Panc1 (cell line): ENCODE measurements at regions not wholly inside any gene's neighbourhood (a gene's known extent, or its start where the extent isn't known, plus 50 kb on each side); places are given as distances from the start of the nearest gene placed in this dataset.

Experiments
- ATAC-seq: fragments of 200-7000 bp; cut with Tn5 transposase; 2 replicates; pipeline ENCODE4 v1.9.1; 2020; ENCODE audit warnings: mild to moderate bottlenecking, moderate library complexity
- BruUV-seq: library from RNA; stranded (reverse); fragments of 400-500 nt; replicated peaks from 2 replicates; lab custom pipeline; 2021; lab: Mats Ljungman, UMichigan
- CTCF ChIA-PET: fragments of 300-600 bp; sonication (Branson Sonifier 250); formaldehyde crosslinking; loops from one replicate; lab custom pipeline; 2022; ENCODE audit warnings: antibody characterized with exemption; lab: Charles Lee
- POLR2A ChIA-PET: fragments of 300-600 bp; sonication (Branson Sonifier 250); formaldehyde crosslinking; loops from one replicate; lab custom pipeline; 2022; ENCODE audit warnings: antibody characterized with exemption; lab: Charles Lee
- DNase-seq: peaks from one replicate; pipeline ENCODE4 v3.0.0-alpha.2; 2010; ENCODE audit warnings: low read depth, low spot score
- H3K27ac ChIP-seq: 2 replicates; pipeline ENCODE4 v1.5.1; 2011; ENCODE audit warnings: mild to moderate bottlenecking, low read length, inconsistent platforms
- H3K27me3 ChIP-seq: fragments of 200-500 bp; sonication (Bioruptor generic); 2 replicates; pipeline ENCODE4 v1.6.0; 2014; ENCODE audit warnings: low read length, inconsistent platforms; ENCODE audit not compliant: control insufficient read depth, insufficient read depth
- H3K36me3 ChIP-seq: fragments of 200-500 bp; sonication (Bioruptor generic); 2 replicates; pipeline ENCODE4 v1.5.1; 2014; ENCODE audit warnings: inconsistent platforms, mild to moderate bottlenecking, low read length, moderate library complexity; ENCODE audit not compliant: control insufficient read depth, insufficient read depth
- H3K4me1 ChIP-seq: 2 replicates; pipeline ENCODE4 v1.5.1; 2011; ENCODE audit warnings: inconsistent platforms, mild to moderate bottlenecking, low read length, moderate library complexity; ENCODE audit not compliant: control insufficient read depth, insufficient read depth
- H3K4me3 ChIP-seq, 2 experiments: 2 replicates each; pipeline ENCODE4 v1.5.1; 2011 to 2012; ENCODE audit warnings: low read depth in 2 of 2, low read length in 2 of 2, mild to moderate bottlenecking in 2 of 2, inconsistent platforms in 1 of 2, moderate library complexity in 1 of 2
- H3K9me3 ChIP-seq: fragments of 200-500 bp; sonication (Bioruptor generic); 2 replicates; pipeline ENCODE4 v1.5.1; 2014; ENCODE audit warnings: low read depth, mild to moderate bottlenecking, inconsistent platforms, low read length, moderate library complexity; ENCODE audit not compliant: control insufficient read depth, insufficient read depth
- POLR2AphosphoS5 ChIP-seq: IDR thresholded peaks from 2 replicates; pipeline ENCODE4 v1.6.1; 2012; ENCODE audit warnings: mild to moderate bottlenecking, low read depth, low read length, moderate library complexity
- SIN3A ChIP-seq: IDR thresholded peaks from 2 replicates; pipeline ENCODE4 v1.6.1; 2012; ENCODE audit warnings: low read depth, mild to moderate bottlenecking, low read length, moderate library complexity, borderline replicate concordance; ENCODE audit not compliant: insufficient read depth
- TCF7L2 ChIP-seq: IDR thresholded peaks from 2 replicates; pipeline ENCODE4 v1.6.1; 2011; ENCODE audit warnings: mild to moderate bottlenecking, low read depth, low read length, inconsistent platforms
- in situ Hi-C: cut with HindIII; loops from 2 replicates; pipeline ENCODE4 v1.10.0; 2016; ENCODE audit warnings: low sequenced_read_pairs, low pct_unique_long_range_greater_than_20kb
- intact Hi-C: fragments of 100-400 bp; cut with micrococcal nuclease; formaldehyde crosslinking; loops from one replicate; pipeline ENCODE4 v1.10.0; 2022; ENCODE audit not compliant: unreplicated experiment
- TF ChIP-seq, protein P1 (sequence below): fragments of 450-650 bp; IDR thresholded peaks from 2 replicates; pipeline ENCODE4 v1.5.1; 2017; ENCODE audit warnings: mild to moderate bottlenecking
- TF ChIP-seq, protein P2 (sequence below), 2 experiments: IDR thresholded peaks; 2 replicates each; pipeline ENCODE4 v1.6.1; 2011 to 2012; ENCODE audit warnings: low read depth in 2 of 2, control low read depth in 1 of 2, low read length in 1 of 2, mild to moderate bottlenecking in 1 of 2, moderate library complexity in 1 of 2; ENCODE audit not compliant: insufficient read depth in 1 of 2

DNA sequence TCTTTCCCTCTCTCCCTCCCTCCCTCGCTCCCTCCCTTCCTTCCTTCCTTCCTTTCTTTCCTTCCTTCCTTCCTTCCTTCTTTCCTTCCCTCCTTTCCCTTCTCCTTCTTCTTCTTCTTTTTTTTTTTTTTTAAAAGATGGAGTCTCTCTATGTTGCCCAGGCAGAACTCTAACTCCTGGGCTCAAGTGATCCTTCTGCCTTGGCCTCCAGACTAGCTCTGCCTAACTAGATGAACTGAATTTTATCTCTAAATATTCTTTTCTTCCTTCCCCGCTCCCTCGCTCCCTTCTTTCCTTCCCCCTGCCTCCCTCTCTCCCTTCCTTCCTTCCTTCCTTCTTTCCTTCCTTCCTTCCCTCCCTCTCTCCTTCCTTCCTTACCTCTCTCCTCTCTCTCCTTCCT lies 170.5 kb upstream of the LHX5 start:
- no peaks in the 10 kb centered on the region for H3K36me3 ChIP-seq
- in situ Hi-C loops (no loop called here), intact Hi-C loops (no loop called here)
- no peaks in the 10 kb centered on the region for H3K4me1 ChIP-seq
- H3K4me3 ChIP-seq, result no peak overlapping the region
- no TSS peak for BruUV-seq
- no peaks in the 10 kb centered on the region for H3K9me3 ChIP-seq
- no peak overlapping the region for H3K27ac ChIP-seq
- no peak for TF ChIP-seq POLR2AphosphoS5
- TF ChIP-seq, protein P1, sequence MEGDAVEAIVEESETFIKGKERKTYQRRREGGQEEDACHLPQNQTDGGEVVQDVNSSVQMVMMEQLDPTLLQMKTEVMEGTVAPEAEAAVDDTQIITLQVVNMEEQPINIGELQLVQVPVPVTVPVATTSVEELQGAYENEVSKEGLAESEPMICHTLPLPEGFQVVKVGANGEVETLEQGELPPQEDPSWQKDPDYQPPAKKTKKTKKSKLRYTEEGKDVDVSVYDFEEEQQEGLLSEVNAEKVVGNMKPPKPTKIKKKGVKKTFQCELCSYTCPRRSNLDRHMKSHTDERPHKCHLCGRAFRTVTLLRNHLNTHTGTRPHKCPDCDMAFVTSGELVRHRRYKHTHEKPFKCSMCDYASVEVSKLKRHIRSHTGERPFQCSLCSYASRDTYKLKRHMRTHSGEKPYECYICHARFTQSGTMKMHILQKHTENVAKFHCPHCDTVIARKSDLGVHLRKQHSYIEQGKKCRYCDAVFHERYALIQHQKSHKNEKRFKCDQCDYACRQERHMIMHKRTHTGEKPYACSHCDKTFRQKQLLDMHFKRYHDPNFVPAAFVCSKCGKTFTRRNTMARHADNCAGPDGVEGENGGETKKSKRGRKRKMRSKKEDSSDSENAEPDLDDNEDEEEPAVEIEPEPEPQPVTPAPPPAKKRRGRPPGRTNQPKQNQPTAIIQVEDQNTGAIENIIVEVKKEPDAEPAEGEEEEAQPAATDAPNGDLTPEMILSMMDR, result no peak
- TF ChIP-seq, protein P2, sequence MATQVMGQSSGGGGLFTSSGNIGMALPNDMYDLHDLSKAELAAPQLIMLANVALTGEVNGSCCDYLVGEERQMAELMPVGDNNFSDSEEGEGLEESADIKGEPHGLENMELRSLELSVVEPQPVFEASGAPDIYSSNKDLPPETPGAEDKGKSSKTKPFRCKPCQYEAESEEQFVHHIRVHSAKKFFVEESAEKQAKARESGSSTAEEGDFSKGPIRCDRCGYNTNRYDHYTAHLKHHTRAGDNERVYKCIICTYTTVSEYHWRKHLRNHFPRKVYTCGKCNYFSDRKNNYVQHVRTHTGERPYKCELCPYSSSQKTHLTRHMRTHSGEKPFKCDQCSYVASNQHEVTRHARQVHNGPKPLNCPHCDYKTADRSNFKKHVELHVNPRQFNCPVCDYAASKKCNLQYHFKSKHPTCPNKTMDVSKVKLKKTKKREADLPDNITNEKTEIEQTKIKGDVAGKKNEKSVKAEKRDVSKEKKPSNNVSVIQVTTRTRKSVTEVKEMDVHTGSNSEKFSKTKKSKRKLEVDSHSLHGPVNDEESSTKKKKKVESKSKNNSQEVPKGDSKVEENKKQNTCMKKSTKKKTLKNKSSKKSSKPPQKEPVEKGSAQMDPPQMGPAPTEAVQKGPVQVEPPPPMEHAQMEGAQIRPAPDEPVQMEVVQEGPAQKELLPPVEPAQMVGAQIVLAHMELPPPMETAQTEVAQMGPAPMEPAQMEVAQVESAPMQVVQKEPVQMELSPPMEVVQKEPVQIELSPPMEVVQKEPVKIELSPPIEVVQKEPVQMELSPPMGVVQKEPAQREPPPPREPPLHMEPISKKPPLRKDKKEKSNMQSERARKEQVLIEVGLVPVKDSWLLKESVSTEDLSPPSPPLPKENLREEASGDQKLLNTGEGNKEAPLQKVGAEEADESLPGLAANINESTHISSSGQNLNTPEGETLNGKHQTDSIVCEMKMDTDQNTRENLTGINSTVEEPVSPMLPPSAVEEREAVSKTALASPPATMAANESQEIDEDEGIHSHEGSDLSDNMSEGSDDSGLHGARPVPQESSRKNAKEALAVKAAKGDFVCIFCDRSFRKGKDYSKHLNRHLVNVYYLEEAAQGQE (IDR thresholded peaks at IDR 0.05; ENCODE audit: insufficient read depth in 1 of 2, low read depth in 2 of 2, low read length in 1 of 2), result no peak
- no peak for TF ChIP-seq TCF7L2
- TF ChIP-seq SIN3A, result no peak
- ChIA-PET CTCF (no interaction called here), POLR2A (interaction anchor here (0.6 kb wide), 1 partner anchor 241 kb away, joined by 9 read pairs; no protein-coding TSS in a partner anchor)
- DNase-seq (no peak), ATAC-seq (no peak)
- peaks cover 5% of the 10 kb centered on the region for H3K27me3 ChIP-seq

DNA sequence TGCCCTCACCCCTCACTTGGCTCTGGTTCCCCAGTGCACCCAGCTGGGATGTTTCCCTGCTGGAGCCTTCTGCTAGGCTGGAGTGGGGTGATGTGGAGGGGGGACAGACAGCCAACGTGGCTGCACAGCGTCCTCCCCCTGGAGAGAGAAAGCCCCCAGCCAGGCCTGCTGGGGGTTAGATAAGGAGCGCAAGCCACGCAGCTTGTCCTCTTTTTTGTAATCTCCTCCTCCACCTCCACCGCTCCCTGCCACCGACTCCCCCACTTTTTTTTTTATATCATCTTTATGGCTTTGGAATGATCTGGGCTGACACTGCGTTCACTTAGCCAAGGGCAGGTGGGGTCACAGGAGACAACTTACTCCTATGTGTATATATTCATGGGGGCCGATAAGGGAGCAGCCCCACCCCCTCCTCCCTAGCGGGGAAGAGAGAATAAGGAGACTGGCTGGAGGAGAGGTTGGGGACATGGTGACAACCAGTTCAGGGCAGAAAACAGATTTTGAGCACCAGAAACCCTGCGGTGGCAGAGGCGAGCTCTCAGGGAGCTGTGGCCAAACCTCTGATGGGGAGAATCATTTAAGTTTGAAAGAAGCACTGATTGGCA lies 169.9 kb upstream of the LHX5 start:
- intact Hi-C loops, result no loop called here
- no peak for ATAC-seq
- Histone ChIP-seq H3K27me3 (peaks cover 5% of the 10 kb centered on the region), H3K27ac (no peak overlapping the region), H3K36me3 (no peaks in the 10 kb centered on the region), H3K9me3 (no peaks in the 10 kb centered on the region), H3K4me1 (no peaks in the 10 kb centered on the region), H3K4me3 (no peak overlapping the region)
- no peak for DNase-seq
- in situ Hi-C loops, result no loop called here
- no TSS peak for BruUV-seq
- POLR2A ChIA-PET, result no interaction called here
- CTCF ChIA-PET, result no interaction called here
- TF ChIP-seq POLR2AphosphoS5 (no peak), SIN3A (no peak), TCF7L2 (no peak)
- TF ChIP-seq, protein P2 (IDR thresholded peaks at IDR 0.05; ENCODE audit: insufficient read depth in 1 of 2, low read depth in 2 of 2, low read length in 1 of 2), result no peak
- TF ChIP-seq, protein P1, result no peak
